ENCODE measurements at regions not wholly inside any gene's neighbourhood (a gene's known extent, or its start where the extent isn't known, plus 50 kb on each side); places are given as distances from the start of the nearest gene placed in this dataset.

GRCh38 chr22:22392131-22392530, 116.4 kb downstream of the ZNF280B start:
- no peaks in the 10 kb centered on the region for H3K9me1 ChIP-seq (ENCODE audit: control insufficient read depth, insufficient read depth, low read length)
- H3K4me3 ChIP-seq = no peak overlapping the region
- in situ Hi-C loops (cut with MboI) = no loop called here
- peaks cover 21 to 26% of the 10 kb centered on the region in 2 experiments for H3K27me3 ChIP-seq (ENCODE audit: control insufficient read depth in 2 of 2, insufficient read depth in 2 of 2, low read length in 2 of 2)
- no peak overlapping the region for H3K4me2 ChIP-seq (ENCODE audit: insufficient read depth, low read length)
- H3K79me2 ChIP-seq (ENCODE audit: control insufficient read depth, insufficient read depth, low read length) = no peaks in the 10 kb centered on the region
- intact Hi-C loops (cut with micrococcal nuclease) = no loop called here
- CTCF ChIA-PET (ENCODE audit: low intra/inter-chr PET ratio) = no interaction called here
- H3K36me3 ChIP-seq (ENCODE audit: control insufficient read depth, insufficient read depth, low read length) = no peaks in the 10 kb centered on the region
- ATAC-seq (no peak), DNase-seq (ENCODE audit: extremely low read depth in 1 of 4, low spot score in 3 of 4) (peak in 3 of 4 experiments; percentile 17 to 28 (median 26)), FAIRE-seq (no peak)
- no peaks in the 10 kb centered on the region for H3K9me3 ChIP-seq (replicated peaks; ENCODE audit: control insufficient read depth, insufficient read depth, low read depth, low read length)
- no peak for TF ChIP-seq JUNB (CRISPR knock-in tag; conservative IDR thresholded peaks at IDR 0.05)
- TF ChIP-seq ID3 (CRISPR knock-in tag; IDR thresholded peaks at IDR 0.05) = no peak
- TF ChIP-seq ID3 (tag; IDR thresholded peaks at IDR 0.05) = 0 out of 2 replicates have a peak, but pooled peaks have one; percentile 21
- TF ChIP-seq KAT2B (IDR thresholded peaks at IDR 0.05; ENCODE audit: low read depth, low read length) = peak; percentile 24
- TF ChIP-seq ATF1 (CRISPR knock-in tag; IDR thresholded peaks at IDR 0.05) = 0 out of 2 replicates have a peak, but pooled peaks have one; percentile 9
- TF ChIP-seq ATF1 (tag; IDR thresholded peaks at IDR 0.05) = no peak
- 0 out of 2 replicates have a peak, but pooled peaks have one; percentile 55 for TF ChIP-seq PHB (CRISPR knock-in tag; IDR thresholded peaks at IDR 0.05)
- no peak for TF ChIP-seq MYNN (IDR thresholded peaks at IDR 0.05)
- TF ChIP-seq MYNN (CRISPR knock-in tag; IDR thresholded peaks at IDR 0.05) = peak; percentile 14; the same call in 1 of the 2 replicates
- 0 out of 2 replicates have a peak, but pooled peaks have one; percentile 26 for TF ChIP-seq TGIF2 (CRISPR knock-in tag; IDR thresholded peaks at IDR 0.05)
- TF ChIP-seq RNF2 (IDR thresholded peaks at IDR 0.05) = no peak
- TF ChIP-seq CHCHD3 (CRISPR knock-in tag; IDR thresholded peaks at IDR 0.05) = 0 out of 2 replicates have a peak, but pooled peaks have one; percentile 30
- peak; percentile 22; the same call in 1 of the 2 replicates for TF ChIP-seq KLF1 (tag; IDR thresholded peaks at IDR 0.05)
- no peak for TF ChIP-seq HDAC3 (IDR thresholded peaks at IDR 0.05; ENCODE audit: borderline replicate concordance, partially characterized antibody)
- no peak overlapping the region for H3K9ac ChIP-seq (ENCODE audit: insufficient read depth in 1 of 2, low read depth in 2 of 2, low read length in 2 of 2)
- 1% methylated on average over 4 of the region's 4 CpGs for WGBS (ENCODE audit: insufficient coverage, low coverage, missing lambda C conversion rate)
- H3K4me1 ChIP-seq (replicated peaks in 1 of 2; ENCODE audit: control insufficient read depth in 2 of 2, insufficient read depth in 2 of 2, low read length in 2 of 2) = no peaks in the 10 kb centered on the region
- BruUV-seq (replicated peaks) = no TSS peak
- POLR2A ChIA-PET = interaction anchor here (0.7 to 1.6 kb wide), 7 partner anchors 9 to 894 kb away, joined by 3 to 5 read pairs (median 4); no protein-coding TSS in a partner anchor
- 0 out of 2 replicates have a peak, but pooled peaks cover 2% of the 10 kb centered on the region for H4K20me1 ChIP-seq (replicated peaks; ENCODE audit: control insufficient read depth, insufficient read depth, low read length)
- no peak overlapping the region for H2AFZ ChIP-seq (ENCODE audit: low read depth, low read length)
- no peak overlapping the region for H3K27ac ChIP-seq (ENCODE audit: extremely low read depth, low read depth, low read length)
